CD14-positive monocyte (primary cell): ENCODE measurements at regions not wholly inside any gene's neighbourhood (a gene's known extent, or its start where the extent isn't known, plus 50 kb on each side); places are given as distances from the start of the nearest gene placed in this dataset.

ENCODE experiments used
- DNase-seq, 3 donors: peaks; one replicate each; pipeline ENCODE4 v3.0.0-alpha.2; 2011 to 2022
- H2AFZ ChIP-seq: 2 replicates; pipeline ENCODE4 v1.6.0; 2012; ENCODE audit warnings: mild to moderate bottlenecking, low read depth, low read length, inconsistent platforms; ENCODE audit not compliant: insufficient read depth, poor library complexity, severe bottlenecking
- H3K27ac ChIP-seq, 2 donors: 1 replicate in 1 of 2; 2 replicates in 1 of 2; pipeline ENCODE4 v1.5.1; 2012 to 2013; ENCODE audit warnings: low read length in 2 of 2, control low read depth in 1 of 2, inconsistent platforms in 1 of 2, low read depth in 1 of 2, mild to moderate bottlenecking in 1 of 2
- H3K27me3 ChIP-seq, 2 donors: one replicate each; pipeline versions ENCODE4 v1.6.0 to v1.6.1; 2011 to 2013; ENCODE audit warnings: low read length in 2 of 2; ENCODE audit not compliant: control insufficient read depth in 2 of 2, insufficient read depth in 2 of 2
- H3K36me3 ChIP-seq, 2 donors: replicated peaks in 1 of 2; 1 replicate in 1 of 2; 2 replicates in 1 of 2; pipeline versions ENCODE4 v1.5.1 to v1.6.1; 2012 to 2013; ENCODE audit warnings: low read length in 2 of 2, control low read depth in 1 of 2, inconsistent platforms in 1 of 2, mild to moderate bottlenecking in 1 of 2; ENCODE audit not compliant: insufficient read depth in 2 of 2, control insufficient read depth in 1 of 2
- H3K4me1 ChIP-seq, 2 donors: 1 replicate in 1 of 2; 2 replicates in 1 of 2; pipeline versions ENCODE4 v1.5.1 to v1.6.1; 2012 to 2013; ENCODE audit warnings: low read length in 2 of 2, control low read depth in 1 of 2, inconsistent platforms in 1 of 2, mild to moderate bottlenecking in 1 of 2, moderate library complexity in 1 of 2; ENCODE audit not compliant: insufficient read depth in 2 of 2, control insufficient read depth in 1 of 2
- H3K4me2 ChIP-seq: replicated peaks from 2 replicates; pipeline ENCODE3; 2012; ENCODE audit warnings: low read length, moderate library complexity, mild to moderate bottlenecking; ENCODE audit not compliant: poor library complexity, severe bottlenecking; ENCODE audit errors: extremely low read depth
- H3K4me3 ChIP-seq, 3 experiments: fragments of 200-600 bp in 1 of 3; sonication (generic) in 1 of 3; replicated peaks in 1 of 3; 1 replicate in 2 of 3; 2 replicates in 1 of 3; pipeline ENCODE4 v1.5.1; 2011 to 2013; ENCODE audit warnings: low read length in 3 of 3, mild to moderate bottlenecking in 3 of 3, control low read depth in 2 of 3, low read depth in 2 of 3, inconsistent platforms in 1 of 3, moderate library complexity in 1 of 3
- H3K79me2 ChIP-seq: 2 replicates; pipeline ENCODE4 v1.6.0; 2012; ENCODE audit warnings: mild to moderate bottlenecking, control low read depth, inconsistent platforms, low read length, moderate library complexity; ENCODE audit not compliant: insufficient read depth
- H3K9ac ChIP-seq: 2 replicates; pipeline ENCODE4 v1.6.0; 2017; ENCODE audit warnings: low read length, mild to moderate bottlenecking; ENCODE audit not compliant: insufficient read depth, poor library complexity, severe bottlenecking
- H3K9me3 ChIP-seq, 2 donors: replicated peaks in 1 of 2; 1 replicate in 1 of 2; 2 replicates in 1 of 2; pipeline versions ENCODE4 v1.5.1 to v1.6.1; 2012 to 2013; ENCODE audit warnings: low read length in 2 of 2, control low read depth in 1 of 2; ENCODE audit not compliant: control insufficient read depth in 1 of 2, insufficient read depth in 1 of 2
- H4K20me1 ChIP-seq: 2 replicates; pipeline ENCODE4 v1.6.0; 2012; ENCODE audit warnings: mild to moderate bottlenecking, low read length, control low read depth, moderate library complexity; ENCODE audit not compliant: insufficient read depth
- H3K27ac Mint-ChIP-seq, 7 donors: one replicate each; pipeline ENCODE4 v1.8.0; 2020; ENCODE audit warnings: mild to moderate bottlenecking in 7 of 7, mixed read lengths in 7 of 7, moderate library complexity in 6 of 7, inconsistent platforms in 2 of 7
- H3K27me3 Mint-ChIP-seq, 3 donors: one replicate each; pipeline ENCODE4 v1.8.0; 2021 to 2022; ENCODE audit warnings: low read depth in 3 of 3, mild to moderate bottlenecking in 3 of 3, mixed read lengths in 3 of 3, moderate library complexity in 3 of 3, inconsistent platforms in 1 of 3
- H3K36me3 Mint-ChIP-seq, 2 donors: one replicate each; pipeline ENCODE4 v1.8.0; 2020; ENCODE audit warnings: mixed read lengths in 2 of 2, inconsistent platforms in 1 of 2, mild to moderate bottlenecking in 1 of 2
- H3K4me1 Mint-ChIP-seq: one replicate; pipeline ENCODE4 v1.8.0; 2020; ENCODE audit warnings: mild to moderate bottlenecking, mixed read lengths
- H3K4me3 Mint-ChIP-seq, 2 donors: one replicate each; pipeline ENCODE4 v1.8.0; 2020; ENCODE audit warnings: mild to moderate bottlenecking in 2 of 2, mixed read lengths in 2 of 2, moderate library complexity in 1 of 2
- H3K9me3 Mint-ChIP-seq, 7 donors: one replicate each; pipeline ENCODE4 v1.8.0; 2020 to 2022; ENCODE audit warnings: mixed read lengths in 7 of 7, mild to moderate bottlenecking in 6 of 7, moderate library complexity in 6 of 7, inconsistent platforms in 2 of 7
- WGBS: methylation state at CpG from one replicate; pipeline ENCODE4 v1.1.5; 2013; ENCODE audit warnings: missing lambda C conversion rate; ENCODE audit not compliant: insufficient coverage; 5-methylcytosine and 5-hydroxymethylcytosine counted together
- intact Hi-C, 2 donors: fragments of 100-400 bp; cut with micrococcal nuclease; formaldehyde crosslinking; loops; one replicate each; pipeline versions ENCODE4 v1.15.0 to v1.15.1; 2023
- TF ChIP-seq, protein P1 (sequence below): fragments of 200-600 bp; IDR thresholded peaks from one replicate; pipeline ENCODE4 v1.8.0; 2022; ENCODE audit warnings: antibody characterized with exemption, mild to moderate bottlenecking

GRCh38 chr2:129388870-129389269 lies 590.6 kb upstream of the RAB6C start:
- intact Hi-C loops: no loop called here
- WGBS: no CpG with 5 or more reads among the region's 2 CpGs

DNA sequence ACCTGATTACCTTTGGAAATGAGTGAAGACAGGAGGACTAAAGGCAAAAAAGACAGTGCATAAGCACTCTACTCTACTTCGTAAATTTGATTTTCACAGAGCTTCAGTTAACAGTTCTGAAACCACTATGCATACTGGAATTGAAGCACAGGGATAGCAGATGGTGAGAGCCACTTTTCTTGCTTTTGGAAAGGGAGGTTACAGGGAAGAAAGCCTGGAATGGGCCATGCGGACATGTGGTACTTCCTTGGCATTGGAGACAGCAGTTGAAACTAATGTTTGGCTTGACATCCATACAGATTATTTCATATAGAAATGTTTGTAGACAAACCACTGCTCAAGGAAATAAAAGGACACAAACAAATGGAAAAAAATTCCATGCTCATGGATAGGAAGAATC lies 585.6 kb upstream of the RAB6C start:
- WGBS: no CpG with 5 or more reads among the region's 2 CpGs
- H3K4me2 ChIP-seq: no peak overlapping the region
- Mint-ChIP-seq H3K36me3 (no peaks in the 10 kb centered on the region), H3K27ac (no peak overlapping the region), H3K27me3 (peaks cover 2 to 3% (median 2%) of the 10 kb centered on the region in 3 donors), H3K4me1 (no peaks in the 10 kb centered on the region), H3K4me3 (no peak overlapping the region), H3K9me3 (peaks cover 0 to 4% (median 0%) of the 10 kb centered on the region in 7 donors)
- no peaks in the 10 kb centered on the region for H3K4me1 ChIP-seq
- H2AFZ ChIP-seq: no peak overlapping the region
- no peaks in the 10 kb centered on the region for H4K20me1 ChIP-seq
- no peak overlapping the region for H3K4me3 ChIP-seq
- no peaks in the 10 kb centered on the region for H3K79me2 ChIP-seq
- no peaks in the 10 kb centered on the region for H3K27me3 ChIP-seq
- no peaks in the 10 kb centered on the region for H3K36me3 ChIP-seq
- H3K9me3 ChIP-seq: no peaks in the 10 kb centered on the region
- no peak overlapping the region for H3K27ac ChIP-seq
- intact Hi-C loops: no loop called here
- no peak overlapping the region for H3K9ac ChIP-seq
- DNase-seq: no peak
- TF ChIP-seq, protein P1, sequence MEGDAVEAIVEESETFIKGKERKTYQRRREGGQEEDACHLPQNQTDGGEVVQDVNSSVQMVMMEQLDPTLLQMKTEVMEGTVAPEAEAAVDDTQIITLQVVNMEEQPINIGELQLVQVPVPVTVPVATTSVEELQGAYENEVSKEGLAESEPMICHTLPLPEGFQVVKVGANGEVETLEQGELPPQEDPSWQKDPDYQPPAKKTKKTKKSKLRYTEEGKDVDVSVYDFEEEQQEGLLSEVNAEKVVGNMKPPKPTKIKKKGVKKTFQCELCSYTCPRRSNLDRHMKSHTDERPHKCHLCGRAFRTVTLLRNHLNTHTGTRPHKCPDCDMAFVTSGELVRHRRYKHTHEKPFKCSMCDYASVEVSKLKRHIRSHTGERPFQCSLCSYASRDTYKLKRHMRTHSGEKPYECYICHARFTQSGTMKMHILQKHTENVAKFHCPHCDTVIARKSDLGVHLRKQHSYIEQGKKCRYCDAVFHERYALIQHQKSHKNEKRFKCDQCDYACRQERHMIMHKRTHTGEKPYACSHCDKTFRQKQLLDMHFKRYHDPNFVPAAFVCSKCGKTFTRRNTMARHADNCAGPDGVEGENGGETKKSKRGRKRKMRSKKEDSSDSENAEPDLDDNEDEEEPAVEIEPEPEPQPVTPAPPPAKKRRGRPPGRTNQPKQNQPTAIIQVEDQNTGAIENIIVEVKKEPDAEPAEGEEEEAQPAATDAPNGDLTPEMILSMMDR: no peak

More at GRCh38 chr2:129388870-129389269, 590.6 kb upstream of the RAB6C start:
- Mint-ChIP-seq H3K36me3 (no peaks in the 10 kb centered on the region), H3K27me3 (peaks cover 0 to 3% (median 2%) of the 10 kb centered on the region in 3 donors), H3K27ac (no peak overlapping the region), H3K4me3 (no peak overlapping the region), H3K9me3 (peaks cover 0 to 3% (median 0%) of the 10 kb centered on the region in 7 donors), H3K4me1 (no peaks in the 10 kb centered on the region)
- TF ChIP-seq, protein P1: no peak
- no peaks in the 10 kb centered on the region for H4K20me1 ChIP-seq
- no peaks in the 10 kb centered on the region for H3K27me3 ChIP-seq
- H3K4me1 ChIP-seq: no peaks in the 10 kb centered on the region
- H3K36me3 ChIP-seq: no peaks in the 10 kb centered on the region
- no peaks in the 10 kb centered on the region for H3K79me2 ChIP-seq
- no peak overlapping the region for H3K27ac ChIP-seq
- no peak for DNase-seq
- no peak overlapping the region for H3K4me2 ChIP-seq
- no peaks in the 10 kb centered on the region for H3K9me3 ChIP-seq
- no peak overlapping the region for H3K9ac ChIP-seq
- H3K4me3 ChIP-seq: no peak overlapping the region
- no peak overlapping the region for H2AFZ ChIP-seq
